SK-N-MC (cell line): ENCODE measurements at regions not wholly inside any gene's neighbourhood (a gene's known extent, or its start where the extent isn't known, plus 50 kb on each side); places are given as distances from the start of the nearest gene placed in this dataset.

Experiments
- EZH2 ChIP-seq: fragments of 200-600 bp; sonication (generic); IDR thresholded peaks from one replicate; pipeline ENCODE4 v1.6.1; 2017; ENCODE audit warnings: antibody characterized with exemption
- FOXP2 ChIP-seq: optimal IDR thresholded peaks from 2 replicates; pipeline ENCODE3; 2011; ENCODE audit warnings: mild to moderate bottlenecking, moderate library complexity; ENCODE audit not compliant: insufficient read depth; ENCODE audit errors: extremely low read length, control extremely low read depth

- TF ChIP-seq FOXP2: no peak
- no peak for TF ChIP-seq EZH2
Observed at GRCh38 chr10:64636461-64636860, 1115.3 kb downstream of the REEP3 start.
